ENCODE measurements at regions not wholly inside any gene's neighbourhood (a gene's known extent, or its start where the extent isn't known, plus 50 kb on each side); places are given as distances from the start of the nearest gene placed in this dataset.

DNA sequence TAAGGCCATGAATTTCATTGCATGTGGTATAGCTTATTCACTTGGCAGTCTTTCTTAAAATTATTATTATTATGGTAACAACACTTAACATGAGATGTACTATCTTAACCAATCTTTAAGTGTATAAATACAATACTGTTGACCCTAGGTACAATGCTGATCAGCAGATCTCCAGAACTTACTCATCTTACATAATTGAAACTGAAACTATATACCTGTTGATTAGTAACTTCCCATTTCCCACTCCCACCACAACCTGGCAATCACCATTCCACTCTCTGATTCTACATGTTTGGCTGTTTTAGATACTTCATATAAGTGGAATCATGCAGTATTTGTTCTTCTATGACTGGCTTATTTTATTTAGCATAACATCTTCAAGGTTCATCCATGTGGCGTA is 150.2 kb upstream of the POU2AF2 start:
- no peak for DNase-seq (ENCODE audit: low spot score)

DNA sequence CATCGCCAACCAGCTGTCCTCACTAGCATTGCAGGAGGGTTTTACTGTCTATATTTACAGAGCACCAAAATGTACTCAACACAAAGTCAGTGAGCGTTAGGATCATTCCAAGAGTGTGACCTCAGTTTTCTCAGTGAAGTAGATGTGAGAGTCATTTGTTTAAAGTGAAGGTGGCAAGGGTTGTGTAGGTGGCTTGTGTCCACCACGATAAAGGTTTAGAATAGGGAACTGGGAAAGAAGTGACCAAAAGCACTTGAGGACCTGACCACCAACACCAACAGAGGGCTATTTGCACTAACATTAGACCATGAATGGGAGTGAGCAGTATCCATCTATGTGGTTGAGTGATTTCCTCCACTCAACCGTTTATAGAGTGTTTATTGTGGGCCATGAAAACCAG is 152.5 kb upstream of the POU2AF2 start:
- DNase-seq (ENCODE audit: low spot score): no peak

DNA sequence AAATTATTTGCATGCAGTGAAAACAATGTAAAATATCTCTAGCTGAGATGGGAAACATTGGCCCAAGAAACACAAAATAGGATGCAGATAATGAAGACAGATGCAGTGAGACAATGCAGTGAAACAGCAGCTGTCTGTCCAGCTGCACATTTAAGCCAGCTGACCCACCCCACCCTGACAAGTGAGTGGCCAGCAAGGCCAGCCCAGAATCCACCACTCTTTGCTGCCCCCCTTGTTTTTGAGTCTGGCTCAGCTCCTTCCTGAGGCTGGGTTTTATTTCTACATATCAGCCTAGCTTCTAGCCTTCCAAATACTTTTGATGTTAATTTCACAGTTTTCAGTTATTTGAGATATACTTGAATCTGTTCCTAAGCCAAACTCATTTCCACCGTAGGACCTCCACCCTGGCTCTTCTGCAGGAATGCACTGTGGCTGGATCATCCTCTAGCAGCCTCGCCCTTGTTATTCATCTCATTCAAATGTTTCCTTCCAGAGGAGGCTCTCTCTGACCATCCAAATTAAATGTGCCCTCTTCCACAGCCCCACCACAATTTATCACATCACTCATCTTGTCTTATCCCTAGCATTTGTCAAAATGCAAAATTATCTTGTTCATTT is 154.1 kb upstream of the POU2AF2 start:
- no peak for DNase-seq (ENCODE audit: low spot score)

DNA sequence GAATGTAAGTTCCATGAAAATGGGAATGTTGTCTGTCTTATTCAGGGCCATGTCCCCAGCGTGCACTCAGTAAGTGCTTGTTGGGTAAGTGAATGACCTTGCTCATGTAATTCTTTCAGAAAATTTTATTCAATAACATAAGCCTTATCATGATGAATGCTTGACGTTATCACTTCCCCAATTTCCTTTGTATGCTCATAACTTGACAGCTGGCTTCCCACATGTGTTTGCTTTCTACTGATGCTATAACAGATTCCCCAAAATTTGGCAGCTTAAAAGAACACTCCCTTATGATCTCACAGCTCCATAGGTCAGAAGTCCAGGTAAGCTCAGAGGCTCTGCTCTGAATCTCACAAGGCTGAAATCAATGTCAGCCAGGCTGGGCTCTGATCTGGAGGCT is 155.8 kb upstream of the POU2AF2 start:
- DNase-seq (ENCODE audit: low spot score): no peak

DNA sequence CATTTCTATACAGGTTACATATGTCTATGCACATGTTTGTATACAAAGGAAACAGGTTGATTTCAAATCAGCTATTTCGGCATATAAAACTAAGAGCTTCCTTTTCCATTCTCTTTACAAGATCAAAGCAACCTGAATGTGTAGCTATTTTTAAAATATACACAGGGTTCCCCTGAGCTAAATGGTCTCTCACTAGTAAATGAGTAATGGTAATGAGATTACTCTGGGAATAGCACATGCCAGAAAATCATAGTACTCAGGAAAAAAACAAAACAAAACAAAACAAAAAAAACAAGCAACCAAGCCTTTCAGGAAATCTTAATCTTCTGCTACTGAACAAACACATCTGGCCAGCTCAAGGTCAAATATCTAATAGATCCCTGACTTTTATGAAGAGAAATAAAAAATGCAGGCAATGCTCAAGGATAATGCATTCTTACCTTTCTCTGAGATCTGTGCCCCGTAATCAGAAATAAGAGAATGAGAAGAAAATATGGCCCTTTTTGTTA is 156.6 kb upstream of the POU2AF2 start:
- DNase-seq (ENCODE audit: low spot score): no peak

DNA sequence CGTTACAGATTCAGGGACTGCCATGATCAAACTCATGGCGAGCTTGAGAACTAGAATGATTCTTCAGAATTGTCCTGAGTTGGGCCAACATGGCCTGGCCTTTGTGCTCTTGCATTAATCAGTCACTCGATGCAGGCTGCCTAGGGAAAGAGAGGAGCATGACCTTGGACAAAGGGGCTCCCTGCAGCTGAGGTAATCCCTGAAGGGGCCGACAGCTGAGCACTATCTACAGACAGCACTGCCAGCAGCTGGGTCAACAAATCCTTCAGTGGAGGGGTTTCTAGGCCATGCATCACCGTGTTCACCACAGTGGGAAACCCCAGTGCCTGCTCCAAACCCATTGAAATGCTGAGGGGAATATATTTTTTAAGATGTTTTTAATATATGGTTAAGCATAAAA is 159.5 kb upstream of the POU2AF2 start:
- DNase-seq (ENCODE audit: low spot score): no peak

DNA sequence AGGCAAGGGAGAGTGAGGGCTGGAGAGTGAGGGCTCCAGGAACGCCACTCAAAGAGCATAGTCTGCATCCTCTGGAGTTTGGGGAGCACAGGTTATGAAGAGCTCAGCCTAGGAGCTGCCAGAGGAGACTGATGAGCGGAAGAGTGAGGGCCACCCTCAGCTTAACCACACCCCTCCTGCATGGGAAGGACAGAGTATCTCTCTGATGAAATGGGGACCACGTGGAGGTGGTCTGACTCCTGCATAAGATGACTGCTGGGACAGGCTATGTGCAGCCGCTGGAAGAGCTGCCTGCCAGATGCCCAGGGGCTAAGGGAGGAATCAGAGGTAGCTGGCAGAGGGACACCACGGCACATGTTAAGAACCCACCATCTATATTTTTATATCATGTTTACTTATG is 162.9 kb upstream of the POU2AF2 start:
- no peak for DNase-seq (ENCODE audit: low spot score)

DNA sequence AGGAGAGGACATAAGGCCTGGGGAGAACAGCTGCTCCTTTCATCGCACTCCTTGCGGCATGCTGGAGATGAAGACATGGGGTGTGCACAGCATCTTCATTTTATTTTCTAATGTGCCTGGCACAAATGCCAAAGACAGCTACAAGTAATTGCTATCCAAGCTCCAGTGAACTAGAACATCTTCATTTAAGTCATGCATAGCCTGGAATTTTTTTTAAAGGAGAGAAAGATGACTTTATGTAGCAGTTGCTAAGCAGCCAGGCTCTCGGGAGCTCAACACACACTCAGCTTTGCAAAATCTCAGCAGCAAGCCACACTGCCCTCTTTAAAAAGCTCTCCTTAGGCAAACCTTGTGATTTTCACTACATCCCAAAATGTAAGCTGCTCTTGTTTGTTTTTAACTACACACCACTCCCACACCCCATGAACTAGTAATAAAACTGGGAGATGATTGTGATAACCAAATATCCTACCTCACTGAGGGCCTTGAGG is 164.5 kb upstream of the POU2AF2 start:
- DNase-seq (ENCODE audit: low spot score): no peak

DNA sequence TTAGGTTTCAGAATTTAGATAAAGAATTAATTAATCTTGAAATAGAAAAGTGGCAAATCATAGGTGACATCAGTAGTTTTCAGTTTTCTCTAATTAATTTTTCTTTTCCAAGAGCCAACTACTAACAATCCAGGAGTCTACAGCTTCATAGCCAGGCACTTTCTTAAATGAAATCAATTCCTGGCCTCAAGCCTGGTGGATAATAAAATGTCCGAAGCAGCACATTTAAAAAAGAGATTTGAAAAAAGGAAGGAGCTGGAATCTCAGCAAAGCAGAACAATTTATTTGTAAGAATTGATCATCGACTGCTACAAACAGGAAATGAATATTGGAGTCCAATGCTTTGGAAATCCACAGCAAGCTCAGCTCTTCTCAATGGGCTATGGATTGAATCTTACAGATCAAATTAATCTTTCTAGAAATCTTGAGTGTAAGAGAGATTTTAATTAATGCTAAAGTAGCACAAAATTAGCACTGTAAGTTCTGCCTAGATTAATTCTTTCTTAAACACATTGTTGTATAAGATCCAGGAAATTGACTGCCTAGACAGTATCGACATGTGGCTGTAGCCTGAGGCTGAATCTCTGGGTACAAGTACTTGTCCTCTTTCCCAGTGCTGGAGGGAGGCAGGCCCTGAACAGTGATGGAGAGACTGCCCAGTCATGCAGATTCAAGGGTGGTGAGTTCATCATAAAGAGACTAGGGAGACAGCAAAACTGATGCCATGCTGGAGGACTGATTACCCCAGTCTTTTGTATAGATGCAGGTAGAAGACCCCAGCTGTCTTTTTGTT is 167.8 kb upstream of the POU2AF2 start:
- DNase-seq (ENCODE audit: low spot score): no peak

DNA sequence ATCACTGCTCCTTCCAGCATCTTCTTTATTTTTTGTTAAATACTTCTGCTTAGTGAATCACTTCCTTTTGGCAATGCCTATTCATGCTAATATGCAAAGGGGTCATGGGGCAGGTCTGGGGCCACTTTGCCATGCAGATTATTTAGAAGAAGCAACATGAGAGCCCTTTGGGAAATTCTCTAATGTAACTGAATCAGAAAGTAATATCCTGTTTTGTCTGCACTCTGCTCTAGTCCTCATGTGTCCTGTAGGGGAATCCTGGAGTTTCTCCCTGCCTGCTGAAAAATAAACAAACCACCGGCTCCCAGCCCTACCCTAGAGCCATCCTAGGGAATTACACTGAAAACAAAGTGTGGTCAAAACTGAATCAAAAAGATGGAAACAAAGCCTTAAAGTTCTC is 176.5 kb upstream of the POU2AF2 start:
- DNase-seq (ENCODE audit: low spot score): no peak

DNA sequence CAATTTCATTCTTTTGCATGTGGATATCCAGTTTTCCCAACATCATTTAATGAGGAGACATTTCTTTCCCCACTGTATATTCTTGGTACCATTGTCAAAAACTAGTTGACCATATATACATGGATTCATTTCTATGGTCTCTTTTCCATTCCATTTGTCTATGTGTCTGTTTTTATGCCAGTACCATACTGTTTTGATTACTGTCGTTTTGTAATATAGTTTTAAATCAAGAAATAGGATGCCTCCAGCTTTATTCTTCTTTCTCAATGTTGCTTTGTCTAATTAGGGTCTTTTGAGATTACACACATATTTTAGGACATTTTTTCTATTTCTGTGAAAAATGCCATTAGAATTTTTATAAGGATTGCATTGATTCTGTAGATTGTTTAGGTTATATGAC is 177.5 kb upstream of the POU2AF2 start:
- no peak for DNase-seq (ENCODE audit: low spot score)

DNA sequence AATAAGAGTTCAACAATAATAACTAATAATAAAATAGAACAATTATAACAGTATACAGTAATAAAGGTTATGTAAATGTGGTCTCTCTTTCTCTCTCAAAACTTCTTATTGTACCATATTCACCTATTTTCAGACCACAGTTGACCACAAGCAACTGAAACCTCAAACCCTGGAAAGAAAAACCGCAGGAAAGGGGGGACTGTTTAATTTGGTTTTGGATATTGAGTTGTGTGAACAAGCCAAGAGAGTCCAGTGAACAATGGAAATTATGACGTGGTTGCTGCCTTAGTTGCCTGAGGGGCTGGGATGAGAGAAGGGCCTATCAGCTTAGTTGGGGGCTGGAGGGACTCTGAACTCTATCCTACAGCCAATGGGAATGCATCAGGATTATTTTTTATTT is 178.7 kb upstream of the POU2AF2 start:
- no peak for DNase-seq (ENCODE audit: low spot score)

DNA sequence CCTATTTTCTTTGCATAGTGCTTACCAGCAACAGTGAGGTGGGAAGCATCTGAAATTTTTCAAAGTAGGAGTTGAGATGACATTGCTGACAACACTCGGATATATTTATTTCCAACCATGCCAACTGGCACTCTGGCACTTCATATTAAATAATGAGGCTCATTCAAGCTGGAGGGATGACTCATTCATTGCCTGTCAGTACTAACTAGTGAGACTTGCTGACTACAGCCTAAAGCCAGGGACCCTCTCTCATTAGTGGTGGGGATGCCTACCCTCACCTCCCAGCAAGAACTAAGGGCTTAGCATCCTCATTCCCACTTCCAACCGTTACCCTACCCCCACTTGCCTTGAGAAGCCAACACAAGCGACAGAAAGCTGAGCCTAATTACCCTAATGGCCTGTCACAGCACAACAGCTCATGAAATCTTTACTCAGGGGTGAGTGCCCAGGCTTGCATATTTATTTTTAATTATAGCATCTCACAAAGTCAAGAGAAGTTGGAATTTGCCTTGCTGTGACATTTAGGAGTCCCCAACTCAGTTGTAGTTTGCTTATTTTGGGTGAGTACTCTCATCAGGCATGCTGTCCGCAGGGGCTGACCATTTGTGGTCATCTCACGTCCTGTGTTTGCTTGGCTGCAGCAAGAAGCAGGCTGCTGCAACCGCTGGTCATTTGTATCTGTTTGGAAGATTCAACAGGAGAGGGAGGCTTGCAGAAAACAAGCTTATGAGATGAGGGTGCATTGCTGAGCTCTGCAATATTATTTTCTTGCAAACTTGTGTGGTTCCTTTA is 181.6 kb upstream of the POU2AF2 start:
- no peak for DNase-seq (ENCODE audit: low spot score)

DNA sequence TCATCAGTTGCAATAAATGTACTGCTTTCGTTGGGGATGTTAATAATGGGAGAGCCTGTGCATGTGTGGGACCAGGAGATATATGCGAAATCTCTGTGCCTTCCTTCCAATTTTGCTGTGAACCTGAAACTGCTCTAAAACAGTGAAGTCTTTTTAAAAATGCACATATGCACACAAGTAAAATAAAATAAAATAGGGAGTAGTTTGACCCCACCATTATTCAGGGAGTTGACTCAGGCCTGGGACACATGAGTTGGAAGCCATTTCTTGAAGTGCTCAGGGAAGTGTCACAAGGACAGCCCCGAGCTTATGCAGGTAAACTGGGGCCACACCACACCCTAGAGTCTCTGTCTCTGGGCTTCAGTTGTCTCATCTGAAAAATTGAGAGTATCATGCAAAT is 183.1 kb upstream of the POU2AF2 start:
- no peak for DNase-seq (ENCODE audit: low spot score)

DNA sequence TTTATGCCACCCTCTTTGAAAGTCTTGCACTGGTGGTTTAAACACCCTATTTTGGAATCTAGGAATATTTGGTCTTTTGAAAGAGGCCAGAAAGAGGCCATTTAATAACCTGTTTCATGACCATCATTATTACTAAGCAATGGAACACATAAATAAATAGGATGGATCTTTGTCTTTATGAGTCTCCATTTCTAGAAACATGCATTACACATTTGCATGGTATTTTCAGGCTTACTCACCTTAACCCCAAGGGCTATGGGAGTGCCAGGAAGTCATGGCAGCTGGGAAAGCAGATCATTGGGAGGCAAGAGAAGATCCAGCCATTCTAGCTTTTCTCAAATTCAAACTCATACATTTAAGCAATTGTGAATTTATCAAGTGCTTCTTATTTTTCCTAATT is 185.8 kb upstream of the POU2AF2 start:
- DNase-seq (ENCODE audit: low spot score): no peak

DNA sequence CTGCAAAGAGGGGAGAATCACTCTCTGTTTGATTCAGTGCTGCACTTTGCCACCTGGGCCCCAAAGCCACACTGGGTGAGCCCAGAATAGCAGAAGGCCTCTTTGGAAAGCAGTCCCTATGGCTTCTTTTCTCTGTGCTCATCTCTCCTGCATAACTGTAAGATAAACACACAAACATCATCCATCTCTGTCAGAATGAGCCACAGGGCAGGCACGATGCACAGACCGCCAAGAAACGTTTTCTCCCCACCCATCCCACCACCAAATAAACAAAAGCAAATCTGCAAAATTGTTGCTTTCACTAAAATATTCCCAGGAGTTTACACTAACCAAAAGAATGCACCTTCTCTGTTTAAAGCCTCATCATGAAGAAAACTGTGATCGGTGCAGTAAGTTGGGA is 196.4 kb upstream of the POU2AF2 start:
- DNase-seq (ENCODE audit: low spot score): no peak

DNA sequence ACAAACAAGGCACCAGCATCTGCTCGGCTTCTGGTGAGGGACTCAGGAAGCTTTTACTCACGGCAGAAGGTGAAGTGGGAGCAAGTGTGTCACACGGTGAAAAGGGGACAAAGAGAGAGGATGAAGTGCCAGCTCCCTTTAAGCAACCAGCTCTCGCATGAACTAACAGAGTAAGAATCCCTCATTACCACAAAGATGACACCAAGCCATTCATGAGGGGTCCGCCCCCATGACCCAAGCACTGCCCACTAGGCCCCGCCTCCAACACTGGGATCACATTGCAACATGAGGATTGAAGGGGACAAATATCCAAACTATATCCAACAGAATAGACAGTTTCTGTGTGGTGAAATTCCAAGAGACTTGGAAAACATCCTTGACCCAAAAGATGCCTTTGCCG is 198.2 kb upstream of the POU2AF2 start:
- no peak for DNase-seq (ENCODE audit: low spot score)

DNA sequence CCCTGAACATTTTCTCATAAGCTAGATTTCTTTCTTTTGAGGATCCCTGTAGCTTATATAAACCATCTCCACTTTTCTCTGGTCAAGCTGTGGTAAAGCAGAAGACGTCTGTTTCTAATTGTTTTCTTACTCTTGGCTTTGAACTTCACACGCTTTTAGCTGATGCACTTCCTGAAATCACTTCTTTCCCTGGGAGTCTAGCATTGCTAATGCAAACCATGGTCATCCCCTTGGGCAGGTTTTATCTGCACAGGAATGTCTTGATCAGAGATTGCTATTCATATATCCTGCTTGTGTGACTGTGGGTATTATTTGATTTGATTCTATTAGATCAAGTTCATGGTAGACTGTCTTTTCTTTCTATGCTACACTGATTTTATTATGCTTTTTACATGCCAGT is 199.2 kb upstream of the POU2AF2 start:
- DNase-seq (ENCODE audit: low spot score): no peak

DNA sequence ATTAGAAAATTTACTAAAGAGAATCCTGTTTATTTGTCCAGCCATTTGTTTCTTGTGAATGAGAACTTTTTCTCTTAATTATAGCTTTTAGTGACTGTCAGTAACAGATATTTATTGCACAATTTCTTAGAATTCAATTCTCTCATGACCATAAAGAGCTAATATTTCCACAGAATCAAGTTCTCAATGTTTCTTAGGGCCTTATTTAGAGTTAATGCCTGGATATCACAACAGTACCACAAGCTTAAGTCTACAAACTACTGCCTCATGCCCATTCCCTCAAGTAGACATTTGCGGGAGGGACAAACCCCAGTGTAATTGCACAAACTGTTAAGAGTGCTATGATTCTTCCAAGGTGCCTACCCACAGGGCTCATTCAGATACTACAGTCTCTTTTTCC is 199.7 kb upstream of the POU2AF2 start:
- no peak for DNase-seq (ENCODE audit: low spot score)

DNA sequence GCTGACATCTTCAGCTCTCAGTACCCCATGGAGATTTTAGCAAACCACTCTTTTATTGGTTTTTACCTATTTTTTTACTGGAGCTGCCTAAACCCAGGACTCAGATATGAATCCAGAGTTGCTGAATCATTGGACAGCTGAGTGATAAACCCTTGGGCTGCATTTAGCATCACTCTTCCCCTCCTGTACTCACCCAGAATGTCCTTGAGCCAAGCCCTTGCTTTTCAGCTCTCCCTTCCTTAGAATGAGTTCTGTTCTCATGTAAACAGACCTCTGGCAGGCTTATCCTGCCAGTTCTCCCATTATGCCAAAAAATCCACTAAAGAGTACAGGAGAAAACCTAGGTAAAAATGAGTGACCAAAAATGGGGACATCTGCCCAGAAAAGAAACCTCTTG is 200.1 kb upstream of the POU2AF2 start:
- DNase-seq (ENCODE audit: low spot score): no peak

DNA sequence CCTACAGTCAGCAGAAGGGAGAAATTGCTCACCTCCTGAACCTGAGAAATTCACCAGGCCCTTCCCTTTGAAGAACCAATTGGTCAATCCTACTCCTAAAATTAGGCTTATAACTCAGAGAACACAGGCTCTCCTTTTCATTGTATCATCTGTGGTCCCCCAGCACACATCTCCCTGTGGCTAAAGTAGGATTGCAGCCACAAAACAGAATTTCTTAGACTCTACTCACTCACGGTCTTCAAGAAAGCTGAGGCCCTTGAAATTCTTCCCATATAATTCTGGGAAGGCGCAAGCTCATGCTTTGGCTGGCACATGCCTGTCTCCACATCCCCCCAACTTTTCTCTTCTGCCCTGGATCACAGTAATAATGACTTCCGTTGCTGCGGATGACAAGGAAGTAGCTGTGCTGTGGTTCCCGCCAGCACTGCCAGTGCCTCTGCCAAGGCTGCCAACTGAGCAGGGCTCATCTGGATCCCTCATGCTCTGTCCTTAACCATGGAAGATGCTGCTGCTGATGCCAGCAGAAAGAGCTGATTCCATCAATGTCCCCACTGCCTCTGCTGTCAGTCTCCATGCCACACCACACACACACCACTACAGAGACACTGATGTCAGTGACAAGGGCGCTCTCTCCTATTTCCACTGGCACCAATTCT is 200.6 kb upstream of the POU2AF2 start:
- DNase-seq (ENCODE audit: low spot score): no peak

DNA sequence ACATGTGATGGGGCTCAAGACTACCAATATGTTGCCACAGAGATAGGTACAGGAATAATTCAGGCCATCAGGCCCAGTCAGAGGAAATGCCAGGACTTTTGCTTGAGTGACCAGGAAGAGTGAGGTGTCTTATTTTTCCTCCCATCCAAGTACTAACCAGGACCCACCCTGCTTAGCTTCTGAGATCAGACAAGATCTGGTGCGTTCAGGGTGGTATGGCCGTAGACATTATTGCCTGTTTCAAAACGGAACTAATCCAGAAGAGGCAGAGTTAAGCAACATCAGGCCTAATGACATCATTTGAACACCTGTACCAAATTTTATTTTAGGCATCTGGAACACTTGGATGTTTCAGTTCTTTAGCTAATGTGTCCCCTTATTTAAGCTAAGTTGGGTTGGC is 205.5 kb upstream of the POU2AF2 start:
- DNase-seq (ENCODE audit: low spot score): no peak
